ENCODE measurements at regions not wholly inside any gene's neighbourhood (a gene's known extent, or its start where the extent isn't known, plus 50 kb on each side); places are given as distances from the start of the nearest gene placed in this dataset.

DNA sequence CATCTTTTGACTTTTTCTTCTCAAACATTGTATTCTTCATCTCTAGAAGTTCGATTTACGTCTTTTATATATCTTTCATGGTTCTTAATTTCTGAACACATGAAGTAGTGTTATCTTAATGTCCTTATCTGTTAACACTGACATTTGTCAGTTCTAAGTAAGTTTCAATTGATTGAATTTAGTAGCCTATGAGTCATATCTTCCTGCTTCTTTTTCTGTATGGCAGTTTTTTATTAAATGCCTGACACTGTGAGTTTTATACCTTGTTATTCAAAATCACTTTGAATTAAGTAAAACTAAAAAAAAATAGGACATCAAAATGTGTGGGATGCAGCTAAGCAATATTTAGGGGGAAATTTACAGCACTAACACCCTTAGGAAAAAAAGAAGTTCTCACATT, 707.0 kb upstream of the ACO1 start:
- DNase-seq = no peak
- TF ChIP-seq CTCF (IDR thresholded peaks at IDR 0.05) = no peak
- Histone ChIP-seq H3K9me3 (no peaks in the 10 kb centered on the region), H3K4me1 (no peaks in the 10 kb centered on the region), H3K36me3 (no peaks in the 10 kb centered on the region), H3K27ac (no peak overlapping the region), H3K27me3 (ENCODE audit: low read depth) (no peaks in the 10 kb centered on the region), H3K4me3 (no peak overlapping the region)
- intact Hi-C loops (cut with DNase I) = no loop called here
- ATAC-seq = no peak

- DNase-seq (no peak), ATAC-seq (no peak)
- no peaks in the 10 kb centered on the region for H3K4me1 ChIP-seq
- intact Hi-C loops (cut with DNase I) = no loop called here
- H3K27me3 ChIP-seq (ENCODE audit: low read depth) = no peaks in the 10 kb centered on the region
- TF ChIP-seq CTCF (IDR thresholded peaks at IDR 0.05) = no peak
- no peak overlapping the region for H3K27ac ChIP-seq
- no peaks in the 10 kb centered on the region for H3K9me3 ChIP-seq
- H3K36me3 ChIP-seq = no peaks in the 10 kb centered on the region
- H3K4me3 ChIP-seq = no peak overlapping the region
Observed at GRCh38 chr9:31677877-31678276, 706.6 kb upstream of the ACO1 start.

GRCh38 chr9:31683116-31683515, 701.3 kb upstream of the ACO1 start:
- H3K36me3 ChIP-seq = no peaks in the 10 kb centered on the region
- no peaks in the 10 kb centered on the region for H3K9me3 ChIP-seq
- intact Hi-C loops (cut with DNase I) = no loop called here
- TF ChIP-seq CTCF (IDR thresholded peaks at IDR 0.05) = no peak
- H3K4me3 ChIP-seq = no peak overlapping the region
- H3K27me3 ChIP-seq (ENCODE audit: low read depth) = no peaks in the 10 kb centered on the region
- no peak for DNase-seq
- no peaks in the 10 kb centered on the region for H3K4me1 ChIP-seq
- no peak overlapping the region for H3K27ac ChIP-seq
- ATAC-seq = no peak

DNA sequence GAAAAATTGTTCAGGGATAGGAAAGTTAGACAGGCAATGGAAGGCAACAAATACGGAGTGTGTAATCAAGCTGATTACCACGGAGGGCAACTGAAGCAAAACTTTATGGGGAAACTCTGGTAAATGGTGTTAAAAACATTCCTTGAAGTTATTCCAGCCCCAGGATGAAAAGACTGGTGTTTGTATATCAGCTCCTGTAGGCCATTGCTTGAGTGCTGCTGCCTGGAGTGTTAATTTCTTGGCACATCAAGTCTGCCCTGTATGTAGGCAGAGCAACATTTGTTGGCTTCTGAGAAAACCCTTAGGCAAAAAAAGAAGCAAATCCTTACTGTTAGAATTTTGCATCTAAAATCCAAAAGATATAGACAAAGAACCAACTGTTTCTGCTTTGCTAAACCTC, 686.5 kb upstream of the ACO1 start:
- Histone ChIP-seq H3K27me3 (ENCODE audit: low read depth) (no peaks in the 10 kb centered on the region), H3K4me3 (no peak overlapping the region), H3K36me3 (no peaks in the 10 kb centered on the region), H3K9me3 (no peaks in the 10 kb centered on the region), H3K4me1 (no peaks in the 10 kb centered on the region), H3K27ac (no peak overlapping the region)
- TF ChIP-seq CTCF (IDR thresholded peaks at IDR 0.05) = no peak
- DNase-seq = no peak
- no peak for ATAC-seq
- intact Hi-C loops (cut with DNase I) = no loop called here

DNA sequence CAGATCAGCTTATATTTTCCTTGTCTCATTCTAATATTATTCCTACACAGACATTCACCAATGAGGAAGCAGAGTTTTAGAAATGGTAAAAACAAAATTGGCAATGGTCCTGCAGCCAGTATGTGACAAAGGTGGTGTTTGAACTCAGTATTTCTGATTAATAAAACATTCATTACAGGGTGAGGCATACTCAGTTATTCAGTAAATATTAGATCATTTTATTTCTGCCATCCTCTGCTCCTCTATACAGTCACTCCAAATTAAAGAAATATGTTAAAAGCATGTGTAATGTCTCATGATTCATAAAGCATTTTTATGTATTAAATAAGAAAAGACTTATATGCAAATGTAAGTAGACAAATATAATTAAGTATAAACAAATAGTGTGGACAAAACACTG, 684.6 kb upstream of the ACO1 start:
- H3K36me3 ChIP-seq = no peaks in the 10 kb centered on the region
- no peaks in the 10 kb centered on the region for H3K27me3 ChIP-seq (ENCODE audit: low read depth)
- intact Hi-C loops (cut with DNase I) = no loop called here
- no peaks in the 10 kb centered on the region for H3K9me3 ChIP-seq
- DNase-seq (no peak), ATAC-seq (no peak)
- TF ChIP-seq CTCF (IDR thresholded peaks at IDR 0.05) = no peak
- H3K4me1 ChIP-seq = no peaks in the 10 kb centered on the region
- H3K27ac ChIP-seq = no peak overlapping the region
- no peak overlapping the region for H3K4me3 ChIP-seq
